NCI-H2196 (cell line): ENCODE measurements at regions not wholly inside any gene's neighbourhood (a gene's known extent, or its start where the extent isn't known, plus 50 kb on each side); places are given as distances from the start of the nearest gene placed in this dataset.
"Not testable (repeated sequence)": the region's sequence is repeated elsewhere in the genome, so short reads cannot be mapped to it uniquely, and the experiment has no call there.

Experiments
- DNase-seq: peaks from one replicate; lab custom pipeline; 2025; ENCODE audit not compliant: unreplicated experiment; lab: John Stamatoyannopoulos, UW

GRCh38 chr13:59061621-59062020 lies 1102.1 kb downstream of the DIAPH3 start:
- DNase-seq, result no peak

- no peak for DNase-seq
Observed at GRCh38 chr13:59064042-59064441, 1099.7 kb downstream of the DIAPH3 start.

- not testable (repeated sequence) for DNase-seq
Observed at GRCh38 chr13:59076386-59076785, 1087.3 kb downstream of the DIAPH3 start.

GRCh38 chr13:59086147-59086546 lies 1077.6 kb downstream of the DIAPH3 start:
- DNase-seq, result no peak

GRCh38 chr13:59088716-59089115 lies 1075.0 kb downstream of the DIAPH3 start:
- DNase-seq, result no peak

GRCh38 chr13:59094181-59094580 lies 1069.5 kb downstream of the DIAPH3 start:
- no peak for DNase-seq

- DNase-seq, result no peak
Observed at GRCh38 chr13:59099182-59099974, 1064.3 kb downstream of the DIAPH3 start.

GRCh38 chr13:59103004-59103768 lies 1060.5 kb downstream of the DIAPH3 start:
- DNase-seq, result no peak

GRCh38 chr13:59111751-59112171 lies 1052.0 kb downstream of the DIAPH3 start:
- no peak for DNase-seq

- DNase-seq, result no peak
Observed at GRCh38 chr13:59112221-59112718, 1051.5 kb downstream of the DIAPH3 start.

GRCh38 chr13:59119475-59119874 lies 1044.3 kb downstream of the DIAPH3 start:
- no peak for DNase-seq

- DNase-seq, result no peak
Observed at GRCh38 chr13:59120297-59120843, 1043.4 kb downstream of the DIAPH3 start.

GRCh38 chr13:59121507-59121906 lies 1042.2 kb downstream of the DIAPH3 start:
- DNase-seq, result no peak

- DNase-seq, result no peak
Observed at GRCh38 chr13:59126474-59126873, 1037.3 kb downstream of the DIAPH3 start.

GRCh38 chr13:59133903-59134302 lies 1029.8 kb downstream of the DIAPH3 start:
- DNase-seq, result no peak

- DNase-seq, result no peak
Observed at GRCh38 chr13:59144700-59145099, 1019.0 kb downstream of the DIAPH3 start.

GRCh38 chr13:59145381-59145780 lies 1018.3 kb downstream of the DIAPH3 start:
- no peak for DNase-seq

- no peak for DNase-seq
Observed at GRCh38 chr13:59157181-59157580, 1006.5 kb downstream of the DIAPH3 start.

GRCh38 chr13:59166174-59166573 lies 997.6 kb downstream of the DIAPH3 start:
- no peak for DNase-seq

GRCh38 chr13:59172076-59172475 lies 991.7 kb downstream of the DIAPH3 start:
- no peak for DNase-seq

- no peak for DNase-seq
Observed at GRCh38 chr13:59176775-59177174, 987.0 kb downstream of the DIAPH3 start.

GRCh38 chr13:59178344-59178743 lies 985.4 kb downstream of the DIAPH3 start:
- DNase-seq, result no peak
